ENCODE measurements at regions not wholly inside any gene's neighbourhood (a gene's known extent, or its start where the extent isn't known, plus 50 kb on each side); places are given as distances from the start of the nearest gene placed in this dataset.

- Histone ChIP-seq H3K4me1 (no peaks in the 10 kb centered on the region), H3K27me3 (no peaks in the 10 kb centered on the region), H3K9me3 (no peaks in the 10 kb centered on the region), H3K27ac (no peak overlapping the region), H3K4me3 (no peak overlapping the region), H3K36me3 (no peaks in the 10 kb centered on the region)
- 80 to 83% methylated on average over 2 to 4 of the region's 4 CpGs for WGBS, 2 donors (ENCODE audit: low coverage in 1 of 2)
- no peak for DNase-seq
- TF ChIP-seq POLR2AphosphoS5 (IDR thresholded peaks at IDR 0.05) (no peak), POLR2A (IDR thresholded peaks at IDR 0.05) (no peak), EP300 (IDR thresholded peaks at IDR 0.05; ENCODE audit: low read depth) (no peak)
- TF ChIP-seq, protein P1, sequence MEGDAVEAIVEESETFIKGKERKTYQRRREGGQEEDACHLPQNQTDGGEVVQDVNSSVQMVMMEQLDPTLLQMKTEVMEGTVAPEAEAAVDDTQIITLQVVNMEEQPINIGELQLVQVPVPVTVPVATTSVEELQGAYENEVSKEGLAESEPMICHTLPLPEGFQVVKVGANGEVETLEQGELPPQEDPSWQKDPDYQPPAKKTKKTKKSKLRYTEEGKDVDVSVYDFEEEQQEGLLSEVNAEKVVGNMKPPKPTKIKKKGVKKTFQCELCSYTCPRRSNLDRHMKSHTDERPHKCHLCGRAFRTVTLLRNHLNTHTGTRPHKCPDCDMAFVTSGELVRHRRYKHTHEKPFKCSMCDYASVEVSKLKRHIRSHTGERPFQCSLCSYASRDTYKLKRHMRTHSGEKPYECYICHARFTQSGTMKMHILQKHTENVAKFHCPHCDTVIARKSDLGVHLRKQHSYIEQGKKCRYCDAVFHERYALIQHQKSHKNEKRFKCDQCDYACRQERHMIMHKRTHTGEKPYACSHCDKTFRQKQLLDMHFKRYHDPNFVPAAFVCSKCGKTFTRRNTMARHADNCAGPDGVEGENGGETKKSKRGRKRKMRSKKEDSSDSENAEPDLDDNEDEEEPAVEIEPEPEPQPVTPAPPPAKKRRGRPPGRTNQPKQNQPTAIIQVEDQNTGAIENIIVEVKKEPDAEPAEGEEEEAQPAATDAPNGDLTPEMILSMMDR (IDR thresholded peaks at IDR 0.05), result no peak
- intact Hi-C loops (cut with DNase I; ENCODE audit: low total_unique reads), result no loop called here
- in situ Hi-C loops (cut with MboI; ENCODE audit: low pct_ligation_motif_present in 1 of 4, low pct_unique_long_range_greater_than_20kb in 1 of 4, low sequenced_read_pairs in 3 of 4), result no loop called here
These were observed 153.1 kb downstream of the ACTL7B start for GRCh38 chr9:108702681-108703080.

DNA sequence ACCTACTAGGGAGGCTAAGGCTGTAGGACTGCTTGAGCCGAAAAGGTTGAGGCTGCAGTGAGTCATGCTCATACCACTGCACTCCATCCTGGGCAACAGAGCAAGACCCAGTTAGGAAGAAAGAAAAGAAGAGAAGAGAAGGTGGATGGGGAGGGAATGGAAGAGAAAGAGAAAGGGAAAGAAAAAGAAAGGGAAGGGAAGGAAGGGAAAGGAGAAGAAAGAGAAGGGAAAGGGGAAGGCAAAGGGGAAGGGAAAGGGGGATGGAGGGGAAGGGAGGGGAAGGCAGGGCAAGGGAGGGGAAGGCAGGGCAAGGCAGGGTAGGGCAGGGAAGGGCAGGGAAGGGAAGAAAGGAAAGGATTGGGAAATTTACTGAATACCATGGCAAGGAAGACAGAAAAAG, 157.0 kb downstream of the ACTL7B start:
- in situ Hi-C loops (cut with MboI; ENCODE audit: low pct_ligation_motif_present in 1 of 4, low pct_unique_long_range_greater_than_20kb in 1 of 4, low sequenced_read_pairs in 3 of 4), result no loop called here
- WGBS, 2 donors (ENCODE audit: low coverage in 1 of 2), result 0% methylated on average over 1 of the region's 1 CpG
- Histone ChIP-seq H3K9me3 (no peaks in the 10 kb centered on the region), H3K27me3 (no peaks in the 10 kb centered on the region), H3K27ac (no peak overlapping the region), H3K4me1 (no peaks in the 10 kb centered on the region), H3K36me3 (no peaks in the 10 kb centered on the region), H3K4me3 (no peak overlapping the region)
- DNase-seq, result no peak
- intact Hi-C loops (cut with DNase I; ENCODE audit: low total_unique reads), result no loop called here
- TF ChIP-seq POLR2A (IDR thresholded peaks at IDR 0.05) (no peak), EP300 (IDR thresholded peaks at IDR 0.05; ENCODE audit: low read depth) (no peak), POLR2AphosphoS5 (IDR thresholded peaks at IDR 0.05) (no peak)
- TF ChIP-seq, protein P1 (IDR thresholded peaks at IDR 0.05), result no peak

DNA sequence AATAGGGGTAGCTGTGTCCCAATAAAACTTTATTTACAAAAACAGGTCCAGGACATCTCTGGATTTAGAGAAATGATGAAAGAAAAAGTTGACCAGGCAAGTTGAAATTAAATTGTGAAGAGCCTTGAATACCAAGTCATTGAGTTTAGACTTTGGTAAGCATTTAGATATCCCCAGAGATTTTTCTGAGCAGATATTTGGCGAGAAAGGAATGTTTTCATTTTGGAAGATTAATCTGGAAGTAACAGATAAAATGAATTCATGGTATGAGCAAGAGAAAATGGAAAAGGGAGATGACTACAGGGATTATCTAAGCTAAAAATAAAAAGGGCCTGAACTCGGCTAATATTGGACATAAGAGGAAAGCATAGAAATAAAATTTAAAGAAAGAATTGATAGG, 157.6 kb downstream of the ACTL7B start:
- Histone ChIP-seq H3K27me3 (no peaks in the 10 kb centered on the region), H3K9me3 (no peaks in the 10 kb centered on the region), H3K27ac (no peak overlapping the region), H3K36me3 (no peaks in the 10 kb centered on the region), H3K4me3 (no peak overlapping the region), H3K4me1 (no peaks in the 10 kb centered on the region)
- WGBS, 2 donors (ENCODE audit: low coverage in 1 of 2), result 71 to 79% methylated on average over 2 of the region's 2 CpGs
- intact Hi-C loops (cut with DNase I; ENCODE audit: low total_unique reads) (no loop called here), in situ Hi-C loops (cut with MboI; ENCODE audit: low pct_ligation_motif_present in 1 of 4, low pct_unique_long_range_greater_than_20kb in 1 of 4, low sequenced_read_pairs in 3 of 4) (no loop called here)
- TF ChIP-seq, protein P1 (IDR thresholded peaks at IDR 0.05), result no peak
- TF ChIP-seq POLR2A (IDR thresholded peaks at IDR 0.05) (no peak), EP300 (IDR thresholded peaks at IDR 0.05; ENCODE audit: low read depth) (no peak), POLR2AphosphoS5 (IDR thresholded peaks at IDR 0.05) (no peak)
- no peak for DNase-seq

- peaks cover 0 to 3% (median 0%) of the 10 kb centered on the region in 4 donors for H3K4me1 ChIP-seq
- H3K36me3 ChIP-seq, result no peaks in the 10 kb centered on the region
- intact Hi-C loops (cut with DNase I; ENCODE audit: low total_unique reads) (no loop called here), in situ Hi-C loops (cut with MboI; ENCODE audit: low pct_ligation_motif_present in 1 of 4, low pct_unique_long_range_greater_than_20kb in 1 of 4, low sequenced_read_pairs in 3 of 4) (no loop called here)
- DNase-seq, result no peak
- H3K4me3 ChIP-seq, result no peak overlapping the region
- WGBS, 2 donors (ENCODE audit: low coverage in 1 of 2), result 66% methylated on average over 3 of the region's 3 CpGs; no CpG with 5 or more reads in 1 of the 2 donors
- TF ChIP-seq, protein P1 (IDR thresholded peaks at IDR 0.05), result no peak
- no peak for TF ChIP-seq POLR2AphosphoS5 (IDR thresholded peaks at IDR 0.05)
- no peak for TF ChIP-seq POLR2A (IDR thresholded peaks at IDR 0.05)
- TF ChIP-seq EP300 (IDR thresholded peaks at IDR 0.05; ENCODE audit: low read depth), result no peak
- no peaks in the 10 kb centered on the region for H3K27me3 ChIP-seq
- no peak overlapping the region for H3K27ac ChIP-seq
- H3K9me3 ChIP-seq, result no peaks in the 10 kb centered on the region
These were observed 159.6 kb downstream of the ACTL7B start for GRCh38 chr9:108696156-108696555.

All from transverse colon (tissue), 4 donors.